Neural progenitor cell (in vitro differentiated cells): ENCODE measurements at regions not wholly inside any gene's neighbourhood (a gene's known extent, or its start where the extent isn't known, plus 50 kb on each side); places are given as distances from the start of the nearest gene placed in this dataset.

Experiments used
- DNase-seq: peaks from one replicate; pipeline ENCODE4 v3.0.0-alpha.2; 2016; ENCODE audit warnings: low spot score
- H2AFZ ChIP-seq: fragments of 200-600 bp; sonication (generic); replicated peaks from 2 replicates; pipeline ENCODE4 v1.6.1; 2016; ENCODE audit warnings: antibody characterized with exemption
- H3F3A ChIP-seq: fragments of 200-600 bp; sonication (generic); 2 replicates; pipeline ENCODE4 v1.6.1; 2016; ENCODE audit warnings: antibody characterized with exemption, low read depth
- H3K27ac ChIP-seq: fragments of 200-600 bp; sonication (generic); 2 replicates; pipeline ENCODE4 v1.5.1; 2016; ENCODE audit warnings: mild to moderate bottlenecking
- H3K27me3 ChIP-seq: fragments of 200-600 bp; sonication (generic); 2 replicates; pipeline ENCODE4 v1.6.1; 2016; ENCODE audit warnings: mild to moderate bottlenecking, moderate library complexity
- H3K36me3 ChIP-seq: fragments of 200-600 bp; sonication (generic); 2 replicates; pipeline ENCODE4 v1.5.1; 2016
- H3K4me1 ChIP-seq: fragments of 200-600 bp; sonication (generic); 2 replicates; pipeline ENCODE4 v1.6.1; 2016; ENCODE audit warnings: mixed run types
- H3K4me2 ChIP-seq: fragments of 200-600 bp; sonication (generic); 2 replicates; pipeline ENCODE4 v1.6.1; 2016
- H3K4me3 ChIP-seq: fragments of 200-600 bp; sonication (generic); 2 replicates; pipeline ENCODE4 v1.5.1; 2016
- H3K79me2 ChIP-seq: fragments of 200-600 bp; sonication (generic); 2 replicates; pipeline ENCODE4 v1.6.1; 2016; ENCODE audit warnings: low read depth
- H3K9ac ChIP-seq: fragments of 200-600 bp; sonication (generic); 2 replicates; pipeline ENCODE4 v1.6.1; 2016
- H3K9me3 ChIP-seq: fragments of 200-600 bp; sonication (generic); 2 replicates; pipeline ENCODE4 v1.5.1; 2016; ENCODE audit warnings: low read depth
- H4K20me1 ChIP-seq: fragments of 200-600 bp; sonication (generic); 2 replicates; pipeline ENCODE4 v1.6.1; 2016; ENCODE audit warnings: low read depth
- H3K27ac Mint-ChIP-seq: 3 replicates; pipeline ENCODE4 v1.8.0; 2021; ENCODE audit warnings: mixed read lengths
- H3K27me3 Mint-ChIP-seq: 2 replicates; pipeline ENCODE4 v1.8.0; 2022; ENCODE audit warnings: low read depth, mild to moderate bottlenecking, inconsistent platforms, moderate library complexity, mixed read lengths; ENCODE audit not compliant: insufficient read depth
- H3K36me3 Mint-ChIP-seq: 3 replicates; pipeline ENCODE4 v1.8.0; 2021; ENCODE audit warnings: mixed read lengths
- H3K4me1 Mint-ChIP-seq: 3 replicates; pipeline ENCODE4 v1.8.0; 2021; ENCODE audit warnings: mixed read lengths
- H3K4me3 Mint-ChIP-seq: 3 replicates; pipeline ENCODE4 v1.8.0; 2021; ENCODE audit warnings: mild to moderate bottlenecking, moderate library complexity, mixed read lengths
- H3K9me3 Mint-ChIP-seq: 3 replicates; pipeline ENCODE4 v1.8.0; 2020; ENCODE audit warnings: mixed read lengths
- CTCF ChIP-seq: fragments of 200-600 bp; sonication (generic); IDR thresholded peaks from 2 replicates; pipeline ENCODE4 v1.5.1; 2017; ENCODE audit warnings: antibody characterized with exemption, mild to moderate bottlenecking
- EZH2 ChIP-seq: fragments of 200-600 bp; sonication (generic); IDR thresholded peaks from 2 replicates; pipeline ENCODE4 v1.6.1; 2017; ENCODE audit warnings: antibody characterized with exemption, mild to moderate bottlenecking, moderate library complexity
- EZH2phosphoT487 ChIP-seq: fragments of 200-600 bp; sonication (generic); IDR thresholded peaks from 2 replicates; pipeline ENCODE4 v1.6.1; 2017; ENCODE audit warnings: antibody characterized with exemption

- H3K27me3 ChIP-seq: no peaks in the 10 kb centered on the region
- no peak for TF ChIP-seq EZH2phosphoT487
- TF ChIP-seq CTCF: no peak
- no peak for TF ChIP-seq EZH2
Observed at GRCh38 chr14:84965279-84965678, 564.7 kb upstream of the FLRT2 start.

GRCh38 chr14:84969501-84969900 is 560.4 kb upstream of the FLRT2 start:
- Histone ChIP-seq H3K27ac (no peak overlapping the region), H4K20me1 (no peaks in the 10 kb centered on the region)

More at GRCh38 chr14:84965279-84965678, 564.7 kb upstream of the FLRT2 start:
- Histone ChIP-seq H2AFZ (no peak overlapping the region), H3K9me3 (no peaks in the 10 kb centered on the region), H3K4me3 (no peak overlapping the region), H3K4me2 (no peak overlapping the region), H4K20me1 (no peaks in the 10 kb centered on the region), H3F3A (peaks cover 3% of the 10 kb centered on the region), H3K4me1 (peaks cover 9% of the 10 kb centered on the region), H3K36me3 (no peaks in the 10 kb centered on the region), H3K27ac (no peak overlapping the region), H3K9ac (no peak overlapping the region), H3K79me2 (no peaks in the 10 kb centered on the region)
- Mint-ChIP-seq H3K4me3 (no peak overlapping the region), H3K27ac (no peak overlapping the region), H3K27me3 (peaks cover 2% of the 10 kb centered on the region), H3K4me1 (no peaks in the 10 kb centered on the region), H3K36me3 (no peaks in the 10 kb centered on the region), H3K9me3 (no peaks in the 10 kb centered on the region)
- DNase-seq: no peak

GRCh38 chr14:84975241-84975902 is 554.6 kb upstream of the FLRT2 start:
- Mint-ChIP-seq H3K27ac (no peak overlapping the region), H3K27me3 (no peaks in the 10 kb centered on the region), H3K4me3 (no peak overlapping the region), H3K36me3 (no peaks in the 10 kb centered on the region), H3K4me1 (no peaks in the 10 kb centered on the region), H3K9me3 (no peaks in the 10 kb centered on the region)
- Histone ChIP-seq H3K4me1 (no peaks in the 10 kb centered on the region), H3K36me3 (no peaks in the 10 kb centered on the region), H3K27ac (no peak overlapping the region), H3F3A (no peaks in the 10 kb centered on the region), H3K4me2 (no peak overlapping the region), H3K79me2 (no peaks in the 10 kb centered on the region), H3K4me3 (no peak overlapping the region), H3K27me3 (no peaks in the 10 kb centered on the region), H2AFZ (no peak overlapping the region), H4K20me1 (no peaks in the 10 kb centered on the region), H3K9me3 (no peaks in the 10 kb centered on the region), H3K9ac (no peak overlapping the region)
- no peak for DNase-seq
- TF ChIP-seq EZH2: no peak
- no peak for TF ChIP-seq EZH2phosphoT487
- TF ChIP-seq CTCF: no peak

More at GRCh38 chr14:84969501-84969900, 560.4 kb upstream of the FLRT2 start:
- Histone ChIP-seq H3K4me3 (no peak overlapping the region), H3K4me1 (no peaks in the 10 kb centered on the region), H3K9ac (no peak overlapping the region), H3F3A (no peaks in the 10 kb centered on the region), H3K9me3 (no peaks in the 10 kb centered on the region), H3K79me2 (no peaks in the 10 kb centered on the region), H3K27me3 (no peaks in the 10 kb centered on the region), H3K36me3 (no peaks in the 10 kb centered on the region), H3K4me2 (no peak overlapping the region), H2AFZ (peak overlapping the region; percentile 50)
- H3K4me3 Mint-ChIP-seq: no peak overlapping the region
- no peak overlapping the region for H3K27ac Mint-ChIP-seq
- DNase-seq: no peak
- H3K9me3 Mint-ChIP-seq: no peaks in the 10 kb centered on the region
- TF ChIP-seq CTCF: no peak
- TF ChIP-seq EZH2: no peak
- H3K4me1 Mint-ChIP-seq: no peaks in the 10 kb centered on the region
- peaks cover 2% of the 10 kb centered on the region for H3K27me3 Mint-ChIP-seq
- H3K36me3 Mint-ChIP-seq: no peaks in the 10 kb centered on the region
